ENCODE measurements at regions not wholly inside any gene's neighbourhood (a gene's known extent, or its start where the extent isn't known, plus 50 kb on each side); places are given as distances from the start of the nearest gene placed in this dataset.

- TF ChIP-seq CTCF (IDR thresholded peaks at IDR 0.05) (no peak), REST (IDR thresholded peaks at IDR 0.05; ENCODE audit: insufficient read depth in 1 of 2, low read depth in 2 of 2, low read length in 1 of 2) (no peak), POLR2AphosphoS5 (IDR thresholded peaks at IDR 0.05; ENCODE audit: low read depth, low read length) (no peak), TCF7L2 (IDR thresholded peaks at IDR 0.05; ENCODE audit: low read depth, low read length) (no peak)
Measured at GRCh38 chr22:49189871-49190270, 637.8 kb downstream of the BRD1 start.

Measured in Panc1 (cell line).